Skeletal muscle tissue (tissue), 3 donors: ENCODE measurements at regions not wholly inside any gene's neighbourhood (a gene's known extent, or its start where the extent isn't known, plus 50 kb on each side); places are given as distances from the start of the nearest gene placed in this dataset.

Source experiments
- H3K27ac ChIP-seq: one replicate; pipeline ENCODE4 v1.7.0; 2013; ENCODE audit warnings: mild to moderate bottlenecking, low read depth, low read length, inconsistent platforms
- H3K27me3 ChIP-seq, 3 donors: one replicate each; pipeline ENCODE4 v1.7.0; 2013; ENCODE audit warnings: low read length in 3 of 3; ENCODE audit not compliant: control insufficient read depth in 3 of 3, insufficient read depth in 3 of 3
- H3K36me3 ChIP-seq, 3 donors: one replicate each; pipeline ENCODE4 v1.7.0; 2013; ENCODE audit warnings: low read length in 3 of 3; ENCODE audit not compliant: control insufficient read depth in 3 of 3, insufficient read depth in 3 of 3
- H3K4me1 ChIP-seq, 3 donors: one replicate each; pipeline ENCODE4 v1.7.0; 2013; ENCODE audit warnings: low read length in 3 of 3, mild to moderate bottlenecking in 3 of 3; ENCODE audit not compliant: control insufficient read depth in 3 of 3, insufficient read depth in 3 of 3
- H3K4me3 ChIP-seq, 3 donors: one replicate each; pipeline ENCODE4 v1.7.0; 2013; ENCODE audit warnings: low read length in 3 of 3
- H3K9ac ChIP-seq, 3 donors: one replicate each; pipeline ENCODE4 v1.7.0; 2013; ENCODE audit warnings: low read length in 3 of 3, mild to moderate bottlenecking in 3 of 3, moderate library complexity in 2 of 3, low read depth in 1 of 3
- H3K9me3 ChIP-seq, 3 donors: one replicate each; pipeline ENCODE4 v1.7.0; 2013; ENCODE audit warnings: low read length in 3 of 3; ENCODE audit not compliant: control insufficient read depth in 3 of 3
- donor health status: Osteomylitis.

DNA sequence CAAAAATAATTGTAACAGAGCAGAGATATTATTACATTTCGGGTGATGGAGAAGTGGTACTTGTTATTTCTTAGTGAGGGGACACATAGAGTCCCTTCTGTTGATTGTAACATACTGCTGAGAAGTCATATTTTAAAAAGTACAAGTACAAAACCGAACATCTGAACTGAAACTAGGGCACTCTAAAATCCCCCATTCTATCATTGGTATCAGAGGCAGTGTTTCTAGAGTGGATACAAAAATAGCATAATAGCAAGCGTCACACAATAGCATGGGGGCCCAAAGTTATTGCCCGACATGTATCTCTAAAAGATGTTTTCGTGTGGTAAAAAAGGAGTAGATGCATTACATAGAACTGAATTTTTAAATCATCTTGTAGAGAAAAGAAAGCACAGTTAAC, 502.1 kb upstream of the SLC10A2 start:
- H3K4me3 ChIP-seq: no peak overlapping the region
- H3K9me3 ChIP-seq: peaks cover 0 to 6% (median 2%) of the 10 kb centered on the region in 3 donors
- H3K27me3 ChIP-seq: no peaks in the 10 kb centered on the region
- no peak overlapping the region for H3K9ac ChIP-seq
- H3K27ac ChIP-seq: no peak overlapping the region
- no peaks in the 10 kb centered on the region for H3K4me1 ChIP-seq
- no peaks in the 10 kb centered on the region for H3K36me3 ChIP-seq

DNA sequence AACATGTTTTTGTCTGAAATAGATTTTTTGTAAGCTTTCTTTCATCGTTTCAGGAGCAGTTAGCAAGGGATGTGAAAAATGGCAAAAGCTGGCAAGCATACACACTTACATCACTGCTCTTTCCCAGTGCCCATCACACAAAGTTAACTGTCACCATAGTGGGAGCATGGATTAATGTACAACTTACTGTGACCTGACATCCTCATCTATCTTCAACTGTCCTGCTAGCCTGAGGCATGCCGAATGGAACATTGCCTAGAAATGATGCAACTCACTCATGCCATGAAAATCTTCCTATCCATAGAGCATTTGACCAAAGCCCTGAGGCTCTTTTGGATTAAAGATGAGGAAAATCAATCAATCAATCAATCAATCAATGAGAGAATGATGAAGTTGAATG, 491.7 kb upstream of the SLC10A2 start:
- no peak overlapping the region for H3K27ac ChIP-seq
- H3K4me1 ChIP-seq: no peaks in the 10 kb centered on the region
- peaks cover 0 to 4% (median 0%) of the 10 kb centered on the region in 3 donors for H3K9me3 ChIP-seq
- no peaks in the 10 kb centered on the region for H3K27me3 ChIP-seq
- H3K36me3 ChIP-seq: no peaks in the 10 kb centered on the region
- no peak overlapping the region for H3K4me3 ChIP-seq
- no peak overlapping the region for H3K9ac ChIP-seq

DNA sequence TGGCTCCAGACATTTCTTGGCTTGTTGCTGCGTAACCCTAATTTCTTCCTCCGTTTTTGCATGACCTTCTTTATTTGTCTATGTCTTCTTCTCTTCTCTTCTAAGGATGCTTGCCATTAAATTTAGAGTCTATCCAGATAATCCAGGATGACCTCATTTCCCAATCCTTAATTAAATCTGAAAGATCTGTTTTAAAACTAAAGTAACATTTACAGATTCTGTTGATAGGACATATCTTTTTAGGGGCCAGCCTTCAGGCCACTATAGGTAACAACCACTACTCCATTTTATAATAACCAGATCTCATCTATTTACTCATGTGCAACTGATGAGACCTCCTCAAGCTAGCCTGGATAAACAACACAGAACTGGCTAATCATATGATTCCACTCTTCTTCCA, 490.5 kb upstream of the SLC10A2 start:
- H3K27ac ChIP-seq: no peak overlapping the region
- no peak overlapping the region for H3K4me3 ChIP-seq

DNA sequence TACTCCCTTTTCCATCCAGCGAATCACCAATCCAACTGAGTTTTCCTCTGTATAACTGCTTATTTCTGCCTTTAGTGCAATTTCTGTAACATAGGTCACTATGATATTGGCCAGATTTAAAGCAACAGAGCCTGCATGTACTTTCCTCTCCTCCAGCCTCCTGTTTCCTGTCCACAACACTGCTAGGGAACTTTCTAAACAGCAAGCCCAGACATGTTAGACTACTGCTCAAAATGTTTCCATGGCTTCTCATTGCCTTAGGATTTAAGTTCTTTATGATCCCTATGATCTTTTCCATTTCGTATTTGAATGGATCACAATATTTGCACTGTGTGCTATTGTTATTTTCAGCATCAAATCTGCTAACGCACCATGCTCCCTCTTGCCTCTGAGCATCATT, 481.7 kb upstream of the SLC10A2 start:
- Histone ChIP-seq H3K27ac (no peak overlapping the region), H3K4me1 (no peaks in the 10 kb centered on the region), H3K4me3 (no peak overlapping the region), H3K9me3 (peaks cover 0 to 4% (median 0%) of the 10 kb centered on the region in 3 donors), H3K9ac (no peak overlapping the region), H3K36me3 (no peaks in the 10 kb centered on the region), H3K27me3 (no peaks in the 10 kb centered on the region)

More for the DNA sequence above, 490.5 kb upstream of the SLC10A2 start:
- H3K27me3 ChIP-seq: no peaks in the 10 kb centered on the region
- no peaks in the 10 kb centered on the region for H3K36me3 ChIP-seq
- H3K9ac ChIP-seq: no peak overlapping the region
- no peaks in the 10 kb centered on the region for H3K9me3 ChIP-seq
- H3K4me1 ChIP-seq: no peaks in the 10 kb centered on the region

DNA sequence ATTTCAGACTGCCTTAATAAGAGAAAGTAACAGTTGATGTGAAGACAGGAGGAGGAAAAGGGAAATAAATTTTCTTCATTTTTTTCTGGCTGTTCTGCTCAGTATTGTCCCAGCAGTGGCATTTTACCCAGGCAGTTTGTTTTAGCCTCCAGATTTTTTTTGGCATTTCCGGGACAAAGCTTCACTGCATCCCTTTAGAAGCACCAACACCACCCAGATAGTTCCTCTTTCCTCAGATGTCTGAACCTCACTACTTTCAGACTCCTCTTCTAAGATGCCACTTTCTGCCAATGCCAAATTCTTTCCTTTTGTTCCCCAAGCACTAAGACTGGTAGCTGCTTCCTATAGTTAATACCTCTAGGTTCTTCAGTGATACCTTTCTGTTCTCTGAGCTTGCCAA, 480.1 kb upstream of the SLC10A2 start:
- no peaks in the 10 kb centered on the region for H3K27me3 ChIP-seq
- H3K4me3 ChIP-seq: no peak overlapping the region
- no peaks in the 10 kb centered on the region for H3K4me1 ChIP-seq
- no peak overlapping the region for H3K9ac ChIP-seq
- H3K9me3 ChIP-seq: peaks cover 0 to 4% (median 0%) of the 10 kb centered on the region in 3 donors
- H3K27ac ChIP-seq: no peak overlapping the region
- H3K36me3 ChIP-seq: no peaks in the 10 kb centered on the region

DNA sequence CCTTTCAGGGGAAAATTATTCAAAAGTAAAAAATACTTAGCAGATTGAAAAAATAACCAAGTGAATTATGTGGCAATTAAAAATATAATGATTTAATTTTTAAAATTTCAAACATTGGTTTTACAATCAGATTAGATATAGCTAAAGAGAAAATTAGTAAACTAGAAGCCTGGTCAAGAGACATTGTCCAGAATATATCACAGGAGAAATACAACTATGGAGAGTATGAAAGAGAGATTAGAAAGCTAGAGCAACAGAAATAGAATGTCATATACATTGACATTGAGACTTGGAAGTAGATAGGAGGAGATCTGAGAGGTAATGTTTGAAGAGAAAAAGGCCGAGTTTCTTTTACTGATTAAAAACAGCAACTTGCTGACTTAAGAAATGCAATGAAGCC, 476.4 kb upstream of the SLC10A2 start:
- H3K36me3 ChIP-seq: no peaks in the 10 kb centered on the region
- no peak overlapping the region for H3K27ac ChIP-seq
- H3K4me3 ChIP-seq: no peak overlapping the region
- H3K27me3 ChIP-seq: no peaks in the 10 kb centered on the region
- peaks cover 0 to 4% (median 0%) of the 10 kb centered on the region in 3 donors for H3K9me3 ChIP-seq
- H3K4me1 ChIP-seq: no peaks in the 10 kb centered on the region
- H3K9ac ChIP-seq: no peak overlapping the region

DNA sequence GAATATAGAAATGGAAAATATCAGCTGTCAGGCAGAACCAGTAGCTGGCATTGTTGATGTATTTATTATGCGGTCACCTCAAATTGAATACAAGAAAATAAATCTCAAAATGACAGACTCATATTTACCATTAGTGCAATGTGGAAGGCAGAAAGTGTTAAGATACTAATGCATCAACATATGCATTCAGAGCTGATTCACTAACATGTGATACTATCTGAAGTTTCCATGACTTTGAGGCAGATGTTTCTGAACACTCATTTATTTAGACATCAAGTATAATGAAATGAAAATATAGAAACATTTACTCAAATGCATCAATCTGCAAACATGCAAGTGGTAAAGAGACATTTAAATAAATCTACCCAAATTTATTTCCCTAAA, 474.2 kb upstream of the SLC10A2 start:
- Histone ChIP-seq H3K4me3 (no peak overlapping the region), H3K27me3 (no peaks in the 10 kb centered on the region), H3K36me3 (no peaks in the 10 kb centered on the region), H3K4me1 (no peaks in the 10 kb centered on the region), H3K9ac (no peak overlapping the region), H3K27ac (no peak overlapping the region), H3K9me3 (peaks cover 0 to 4% (median 0%) of the 10 kb centered on the region in 3 donors)

DNA sequence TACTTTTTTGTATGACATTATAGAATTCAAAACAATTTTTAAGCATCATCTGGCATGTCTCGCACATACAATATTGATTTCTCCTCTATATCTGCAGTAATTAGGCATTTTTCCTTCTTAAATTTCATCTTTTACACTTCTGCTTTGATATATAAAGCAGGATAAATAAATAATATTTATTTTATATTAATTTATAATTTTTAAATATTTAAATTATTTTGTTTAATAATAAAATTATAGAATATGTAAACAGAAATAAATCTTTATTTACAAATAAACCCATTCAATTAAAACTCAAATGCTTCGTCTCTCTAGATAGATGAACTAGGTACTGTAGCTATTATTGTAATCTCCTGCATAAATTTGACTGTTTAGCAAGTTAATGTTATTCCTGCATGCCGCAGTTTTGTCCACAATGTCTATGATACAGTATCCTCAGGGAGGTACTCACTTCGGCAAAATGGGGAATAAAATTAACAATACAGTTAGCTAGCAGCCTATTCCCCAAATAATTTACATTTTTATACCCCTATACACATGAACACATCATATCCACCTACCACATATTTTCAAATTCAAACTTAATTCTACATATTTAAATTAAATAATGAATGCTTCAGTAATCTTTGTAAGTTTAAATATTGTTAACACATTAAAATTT, 473.6 kb upstream of the SLC10A2 start:
- no peaks in the 10 kb centered on the region for H3K36me3 ChIP-seq
- no peak overlapping the region for H3K27ac ChIP-seq
- no peak overlapping the region for H3K9ac ChIP-seq
- peaks cover 0 to 4% (median 0%) of the 10 kb centered on the region in 3 donors for H3K9me3 ChIP-seq
- H3K4me3 ChIP-seq: no peak overlapping the region
- no peaks in the 10 kb centered on the region for H3K27me3 ChIP-seq
- no peaks in the 10 kb centered on the region for H3K4me1 ChIP-seq

DNA sequence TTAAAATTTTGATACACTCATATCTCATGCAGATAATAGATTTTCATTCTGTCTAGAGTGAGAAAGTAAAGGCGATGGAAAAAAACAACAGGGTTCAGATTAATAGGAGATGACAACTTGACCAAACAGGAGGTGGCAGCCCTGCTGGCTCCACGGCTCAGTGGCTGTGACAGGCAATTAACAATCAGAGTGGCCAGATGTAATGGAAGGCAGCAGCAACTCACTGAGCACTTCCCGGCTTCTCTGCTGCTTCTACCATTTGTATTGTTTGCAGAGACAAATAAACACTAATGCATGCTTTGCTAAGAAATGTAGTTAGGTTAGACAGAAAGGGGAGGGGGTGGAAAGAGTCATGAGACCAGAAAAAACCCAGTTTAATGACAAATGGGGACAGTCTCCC, 473.0 kb upstream of the SLC10A2 start:
- Histone ChIP-seq H3K9ac (no peak overlapping the region), H3K4me1 (no peaks in the 10 kb centered on the region), H3K4me3 (no peak overlapping the region), H3K9me3 (peaks cover 0 to 2% (median 0%) of the 10 kb centered on the region in 3 donors), H3K36me3 (no peaks in the 10 kb centered on the region), H3K27me3 (no peaks in the 10 kb centered on the region), H3K27ac (no peak overlapping the region)

DNA sequence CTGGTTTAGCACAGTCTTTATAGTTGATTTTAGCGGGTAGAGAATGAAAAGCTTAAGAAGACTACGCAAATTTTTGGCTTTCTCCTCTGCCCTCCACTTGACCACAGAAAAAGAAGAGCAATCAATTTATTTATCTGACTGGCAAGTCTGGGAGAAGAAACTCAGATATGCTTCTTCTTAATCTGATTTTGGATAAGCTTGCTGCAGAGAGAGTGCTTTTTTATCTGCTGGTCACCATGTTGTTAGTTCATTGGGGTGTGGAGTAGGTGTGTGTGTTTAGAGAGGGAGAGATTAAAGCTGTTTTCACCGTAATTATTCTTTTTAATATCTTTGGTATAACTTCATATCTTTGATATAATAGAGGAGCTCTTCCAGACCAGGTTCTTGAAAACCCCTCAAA, 471.4 kb upstream of the SLC10A2 start:
- Histone ChIP-seq H3K27ac (no peak overlapping the region), H3K4me1 (no peaks in the 10 kb centered on the region), H3K9me3 (no peaks in the 10 kb centered on the region), H3K9ac (no peak overlapping the region), H3K27me3 (no peaks in the 10 kb centered on the region), H3K4me3 (no peak overlapping the region), H3K36me3 (no peaks in the 10 kb centered on the region)
